ENCODE measurements at regions not wholly inside any gene's neighbourhood (a gene's known extent, or its start where the extent isn't known, plus 50 kb on each side); places are given as distances from the start of the nearest gene placed in this dataset.

DNA sequence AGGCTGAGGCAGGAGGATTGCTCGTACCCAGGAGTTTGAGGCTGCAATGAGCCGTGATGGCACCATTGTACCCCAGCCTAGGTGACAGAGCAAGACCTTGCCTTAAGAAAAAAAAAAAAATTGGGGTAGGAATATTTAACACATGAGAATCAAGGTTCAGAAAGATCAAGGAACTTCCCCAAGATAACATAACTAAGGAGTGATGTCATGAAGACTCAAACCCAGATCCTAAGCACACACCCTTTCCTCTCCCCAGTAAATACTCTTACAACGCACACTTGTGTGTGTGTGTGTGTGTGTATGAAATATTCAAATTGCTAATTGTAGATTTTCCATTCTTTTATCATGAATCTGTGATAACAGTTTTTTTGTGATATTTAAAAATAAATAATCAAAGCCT, 90.6 kb upstream of the NUDT4 start:
- Histone ChIP-seq H3K4me1 (no peaks in the 10 kb centered on the region), H3K9me3 (no peaks in the 10 kb centered on the region), H3K27me3 (no peaks in the 10 kb centered on the region), H3K4me3 (no peak overlapping the region), H3K36me3 (no peaks in the 10 kb centered on the region), H3K27ac (no peak overlapping the region)
- ATAC-seq (no peak), DNase-seq (no peak)
- TF ChIP-seq, protein P1, sequence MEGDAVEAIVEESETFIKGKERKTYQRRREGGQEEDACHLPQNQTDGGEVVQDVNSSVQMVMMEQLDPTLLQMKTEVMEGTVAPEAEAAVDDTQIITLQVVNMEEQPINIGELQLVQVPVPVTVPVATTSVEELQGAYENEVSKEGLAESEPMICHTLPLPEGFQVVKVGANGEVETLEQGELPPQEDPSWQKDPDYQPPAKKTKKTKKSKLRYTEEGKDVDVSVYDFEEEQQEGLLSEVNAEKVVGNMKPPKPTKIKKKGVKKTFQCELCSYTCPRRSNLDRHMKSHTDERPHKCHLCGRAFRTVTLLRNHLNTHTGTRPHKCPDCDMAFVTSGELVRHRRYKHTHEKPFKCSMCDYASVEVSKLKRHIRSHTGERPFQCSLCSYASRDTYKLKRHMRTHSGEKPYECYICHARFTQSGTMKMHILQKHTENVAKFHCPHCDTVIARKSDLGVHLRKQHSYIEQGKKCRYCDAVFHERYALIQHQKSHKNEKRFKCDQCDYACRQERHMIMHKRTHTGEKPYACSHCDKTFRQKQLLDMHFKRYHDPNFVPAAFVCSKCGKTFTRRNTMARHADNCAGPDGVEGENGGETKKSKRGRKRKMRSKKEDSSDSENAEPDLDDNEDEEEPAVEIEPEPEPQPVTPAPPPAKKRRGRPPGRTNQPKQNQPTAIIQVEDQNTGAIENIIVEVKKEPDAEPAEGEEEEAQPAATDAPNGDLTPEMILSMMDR (IDR thresholded peaks at IDR 0.05), result no peak
- intact Hi-C loops (cut with DNase I), result no loop called here

DNA sequence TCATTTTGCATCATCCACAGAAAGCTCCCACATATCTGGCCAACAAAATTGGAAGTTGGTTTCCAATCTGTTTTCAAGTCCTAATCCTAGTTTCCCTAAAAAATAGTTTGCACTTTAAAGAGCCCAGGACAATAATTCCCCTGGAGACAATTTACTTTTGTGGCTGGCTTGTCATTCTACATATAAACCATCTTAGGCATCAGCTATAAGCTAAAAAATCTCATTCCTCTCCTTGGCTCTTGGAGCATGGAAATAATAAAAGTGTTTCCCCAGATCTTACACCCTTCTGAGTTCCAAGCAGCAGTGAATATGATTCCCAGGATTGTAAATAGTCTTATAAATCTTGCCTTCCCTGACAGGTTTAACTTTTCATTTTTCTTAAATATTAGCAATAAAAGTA, 89.1 kb upstream of the NUDT4 start:
- TF ChIP-seq, protein P1 (IDR thresholded peaks at IDR 0.05), result no peak
- Histone ChIP-seq H3K36me3 (no peaks in the 10 kb centered on the region), H3K4me3 (no peak overlapping the region), H3K27me3 (no peaks in the 10 kb centered on the region), H3K9me3 (no peaks in the 10 kb centered on the region), H3K4me1 (no peaks in the 10 kb centered on the region), H3K27ac (no peak overlapping the region)
- ATAC-seq (no peak), DNase-seq (no peak)
- intact Hi-C loops (cut with DNase I), result no loop called here

DNA sequence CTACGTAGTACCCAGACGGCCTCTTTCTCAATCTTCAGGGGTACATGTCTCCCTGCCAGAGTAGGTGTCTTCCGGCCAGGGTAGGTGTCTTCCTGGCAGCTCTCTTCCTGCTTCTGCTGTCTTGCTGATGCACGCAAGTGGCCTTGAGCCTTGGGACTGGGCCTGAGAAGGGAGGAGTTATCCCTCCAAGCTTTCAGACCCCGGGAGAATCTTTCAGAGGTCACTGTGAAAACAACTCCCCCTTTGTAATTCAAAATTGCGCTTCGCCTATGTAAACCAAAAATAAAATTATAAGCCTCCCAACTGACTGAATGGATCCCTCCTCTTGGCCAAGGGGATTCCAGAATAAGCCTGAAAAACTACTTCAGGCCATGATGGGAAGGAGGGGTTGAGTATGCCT, 87.3 kb upstream of the NUDT4 start:
- intact Hi-C loops (cut with DNase I), result no loop called here
- ATAC-seq, result no peak
- no peak overlapping the region for H3K4me3 ChIP-seq
- no peaks in the 10 kb centered on the region for H3K36me3 ChIP-seq
- H3K27ac ChIP-seq, result no peak overlapping the region
- H3K4me1 ChIP-seq, result no peaks in the 10 kb centered on the region
- no peaks in the 10 kb centered on the region for H3K27me3 ChIP-seq
- no peak for DNase-seq
- H3K9me3 ChIP-seq, result no peaks in the 10 kb centered on the region
- TF ChIP-seq, protein P1 (IDR thresholded peaks at IDR 0.05), result no peak

DNA sequence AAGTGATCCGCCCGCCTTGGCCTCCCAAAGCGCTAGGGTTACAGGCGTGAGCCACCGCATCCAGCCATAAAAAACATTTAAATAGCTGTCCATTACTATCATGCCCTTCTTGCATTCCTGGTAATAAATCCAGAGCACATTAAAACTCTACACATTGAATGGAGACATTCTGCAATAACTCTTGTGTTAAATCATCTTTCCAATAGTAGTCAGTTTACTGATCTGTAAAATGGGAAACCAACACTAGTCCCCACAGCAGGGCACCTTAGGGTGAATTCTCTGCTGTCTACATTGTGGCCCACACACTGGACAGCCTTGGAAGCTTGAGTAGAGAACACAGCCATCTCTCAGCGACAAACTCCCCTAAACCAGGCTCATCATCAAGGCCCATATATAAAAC, 85.5 kb upstream of the NUDT4 start:
- TF ChIP-seq, protein P1 (IDR thresholded peaks at IDR 0.05), result no peak
- DNase-seq, result no peak
- H3K36me3 ChIP-seq, result no peaks in the 10 kb centered on the region

DNA sequence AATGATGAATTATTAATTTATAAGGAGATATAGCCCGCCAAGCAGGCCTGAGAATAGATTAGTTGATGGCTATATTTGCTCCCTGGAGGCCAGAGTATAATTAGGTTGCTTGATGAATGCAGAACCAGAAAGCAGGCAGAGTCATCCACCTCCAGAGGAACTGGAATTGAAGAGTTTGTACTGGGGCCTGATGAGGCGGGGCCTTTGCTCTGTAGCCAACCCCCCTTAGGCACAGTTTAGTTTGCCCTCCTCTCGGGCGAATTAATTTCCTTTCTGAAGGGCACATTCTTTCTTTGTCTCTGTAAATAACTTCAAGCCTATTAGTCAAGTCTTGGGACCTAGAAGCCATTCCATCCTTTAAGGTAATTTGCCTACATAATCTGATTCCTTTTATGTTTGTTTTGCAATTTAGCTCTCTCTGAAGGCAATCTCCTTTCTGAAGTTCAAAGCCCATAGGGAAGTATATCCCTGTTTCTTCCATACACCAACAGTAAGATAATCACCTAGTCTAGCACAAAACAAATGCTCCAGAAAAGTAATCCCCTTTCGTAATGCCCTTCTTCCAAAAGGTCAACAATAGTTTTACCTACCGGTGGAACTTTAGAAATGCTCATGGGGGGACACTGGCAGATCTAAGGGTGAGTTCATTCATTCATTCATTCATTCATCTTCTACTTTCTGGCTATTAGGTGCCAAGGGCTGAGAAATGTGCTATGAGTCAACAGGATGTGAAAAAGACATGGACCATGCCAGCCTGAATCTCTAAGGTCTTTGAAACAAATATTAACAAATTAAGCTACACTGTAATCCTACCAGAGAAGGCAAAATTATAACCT, 84.8 kb upstream of the NUDT4 start:
- no peak overlapping the region for H3K4me3 ChIP-seq
- no peaks in the 10 kb centered on the region for H3K9me3 ChIP-seq
- no peak overlapping the region for H3K27ac ChIP-seq
- DNase-seq (no peak), ATAC-seq (no peak)
- H3K27me3 ChIP-seq, result no peaks in the 10 kb centered on the region
- TF ChIP-seq, protein P1 (IDR thresholded peaks at IDR 0.05), result no peak
- no peaks in the 10 kb centered on the region for H3K4me1 ChIP-seq
- intact Hi-C loops (cut with DNase I), result no loop called here
- no peaks in the 10 kb centered on the region for H3K36me3 ChIP-seq

More for the DNA sequence above, 85.5 kb upstream of the NUDT4 start:
- no peak overlapping the region for H3K4me3 ChIP-seq
- intact Hi-C loops (cut with DNase I), result no loop called here
- no peak overlapping the region for H3K27ac ChIP-seq
- no peaks in the 10 kb centered on the region for H3K4me1 ChIP-seq
- ATAC-seq, result no peak
- no peaks in the 10 kb centered on the region for H3K9me3 ChIP-seq
- no peaks in the 10 kb centered on the region for H3K27me3 ChIP-seq

Measured in upper lobe of right lung (tissue), 1 donor.